ENCODE measurements at regions not wholly inside any gene's neighbourhood (a gene's known extent, or its start where the extent isn't known, plus 50 kb on each side); places are given as distances from the start of the nearest gene placed in this dataset.

DNA sequence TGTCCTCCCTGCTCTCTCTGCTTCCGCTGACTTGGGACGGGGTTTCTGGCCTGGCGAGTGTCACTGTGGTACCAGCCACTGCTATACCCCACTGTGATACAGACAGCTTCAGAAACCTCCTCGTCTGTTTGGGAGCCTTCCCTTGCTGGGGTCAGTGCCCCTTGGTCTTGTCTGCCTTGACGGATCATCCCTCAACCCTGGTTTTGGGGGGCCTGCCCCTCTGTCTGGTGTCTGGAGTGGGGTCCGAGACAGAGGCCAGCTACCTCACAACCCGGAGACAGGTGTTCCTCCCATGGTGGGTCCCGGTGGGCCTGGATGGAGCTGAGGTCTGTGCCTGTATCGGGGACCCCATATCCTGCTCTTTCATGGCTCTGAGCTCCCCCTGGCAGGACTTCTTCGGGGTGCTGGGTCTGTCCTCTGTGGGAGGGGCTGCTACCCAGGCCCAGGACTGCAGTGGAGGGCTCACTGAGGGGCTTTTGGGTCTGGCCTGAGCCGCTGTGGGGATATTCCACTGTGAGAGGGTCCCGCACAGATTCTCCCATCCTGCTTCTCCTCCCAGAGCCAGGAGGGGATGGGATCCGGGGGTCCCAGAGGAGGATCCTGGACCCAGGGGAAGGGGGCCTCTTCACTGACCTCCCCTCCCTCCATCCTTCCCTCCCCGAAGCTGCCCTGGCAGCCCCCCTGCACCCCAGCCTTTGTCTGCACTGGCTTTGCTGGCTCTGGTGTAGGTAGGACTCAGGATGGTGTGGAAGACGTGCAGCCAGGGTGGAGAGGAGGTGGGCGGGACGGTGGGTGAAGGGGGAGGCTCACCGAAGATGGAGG lies 365.5 kb downstream of the TMEM121 start:
- TF ChIP-seq, protein P1, sequence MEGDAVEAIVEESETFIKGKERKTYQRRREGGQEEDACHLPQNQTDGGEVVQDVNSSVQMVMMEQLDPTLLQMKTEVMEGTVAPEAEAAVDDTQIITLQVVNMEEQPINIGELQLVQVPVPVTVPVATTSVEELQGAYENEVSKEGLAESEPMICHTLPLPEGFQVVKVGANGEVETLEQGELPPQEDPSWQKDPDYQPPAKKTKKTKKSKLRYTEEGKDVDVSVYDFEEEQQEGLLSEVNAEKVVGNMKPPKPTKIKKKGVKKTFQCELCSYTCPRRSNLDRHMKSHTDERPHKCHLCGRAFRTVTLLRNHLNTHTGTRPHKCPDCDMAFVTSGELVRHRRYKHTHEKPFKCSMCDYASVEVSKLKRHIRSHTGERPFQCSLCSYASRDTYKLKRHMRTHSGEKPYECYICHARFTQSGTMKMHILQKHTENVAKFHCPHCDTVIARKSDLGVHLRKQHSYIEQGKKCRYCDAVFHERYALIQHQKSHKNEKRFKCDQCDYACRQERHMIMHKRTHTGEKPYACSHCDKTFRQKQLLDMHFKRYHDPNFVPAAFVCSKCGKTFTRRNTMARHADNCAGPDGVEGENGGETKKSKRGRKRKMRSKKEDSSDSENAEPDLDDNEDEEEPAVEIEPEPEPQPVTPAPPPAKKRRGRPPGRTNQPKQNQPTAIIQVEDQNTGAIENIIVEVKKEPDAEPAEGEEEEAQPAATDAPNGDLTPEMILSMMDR (IDR thresholded peaks at IDR 0.05; ENCODE audit: low read depth, low read length, missing input control), result no peak
- no peak for TF ChIP-seq JUND (IDR thresholded peaks at IDR 0.05)
- TF ChIP-seq MAX (IDR thresholded peaks at IDR 0.05), result no peak
- TF ChIP-seq RAD21 (IDR thresholded peaks at IDR 0.05), result no peak
- TF ChIP-seq, protein P2, sequence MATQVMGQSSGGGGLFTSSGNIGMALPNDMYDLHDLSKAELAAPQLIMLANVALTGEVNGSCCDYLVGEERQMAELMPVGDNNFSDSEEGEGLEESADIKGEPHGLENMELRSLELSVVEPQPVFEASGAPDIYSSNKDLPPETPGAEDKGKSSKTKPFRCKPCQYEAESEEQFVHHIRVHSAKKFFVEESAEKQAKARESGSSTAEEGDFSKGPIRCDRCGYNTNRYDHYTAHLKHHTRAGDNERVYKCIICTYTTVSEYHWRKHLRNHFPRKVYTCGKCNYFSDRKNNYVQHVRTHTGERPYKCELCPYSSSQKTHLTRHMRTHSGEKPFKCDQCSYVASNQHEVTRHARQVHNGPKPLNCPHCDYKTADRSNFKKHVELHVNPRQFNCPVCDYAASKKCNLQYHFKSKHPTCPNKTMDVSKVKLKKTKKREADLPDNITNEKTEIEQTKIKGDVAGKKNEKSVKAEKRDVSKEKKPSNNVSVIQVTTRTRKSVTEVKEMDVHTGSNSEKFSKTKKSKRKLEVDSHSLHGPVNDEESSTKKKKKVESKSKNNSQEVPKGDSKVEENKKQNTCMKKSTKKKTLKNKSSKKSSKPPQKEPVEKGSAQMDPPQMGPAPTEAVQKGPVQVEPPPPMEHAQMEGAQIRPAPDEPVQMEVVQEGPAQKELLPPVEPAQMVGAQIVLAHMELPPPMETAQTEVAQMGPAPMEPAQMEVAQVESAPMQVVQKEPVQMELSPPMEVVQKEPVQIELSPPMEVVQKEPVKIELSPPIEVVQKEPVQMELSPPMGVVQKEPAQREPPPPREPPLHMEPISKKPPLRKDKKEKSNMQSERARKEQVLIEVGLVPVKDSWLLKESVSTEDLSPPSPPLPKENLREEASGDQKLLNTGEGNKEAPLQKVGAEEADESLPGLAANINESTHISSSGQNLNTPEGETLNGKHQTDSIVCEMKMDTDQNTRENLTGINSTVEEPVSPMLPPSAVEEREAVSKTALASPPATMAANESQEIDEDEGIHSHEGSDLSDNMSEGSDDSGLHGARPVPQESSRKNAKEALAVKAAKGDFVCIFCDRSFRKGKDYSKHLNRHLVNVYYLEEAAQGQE (IDR thresholded peaks at IDR 0.05), result no peak
